UCSD-AML1 (cell line): ENCODE measurements at regions not wholly inside any gene's neighbourhood (a gene's known extent, or its start where the extent isn't known, plus 50 kb on each side); places are given as distances from the start of the nearest gene placed in this dataset.

Source experiments
- DNase-seq: peaks from one replicate; lab custom pipeline; 2025; ENCODE audit not compliant: unreplicated experiment; lab: John Stamatoyannopoulos, UW

DNA sequence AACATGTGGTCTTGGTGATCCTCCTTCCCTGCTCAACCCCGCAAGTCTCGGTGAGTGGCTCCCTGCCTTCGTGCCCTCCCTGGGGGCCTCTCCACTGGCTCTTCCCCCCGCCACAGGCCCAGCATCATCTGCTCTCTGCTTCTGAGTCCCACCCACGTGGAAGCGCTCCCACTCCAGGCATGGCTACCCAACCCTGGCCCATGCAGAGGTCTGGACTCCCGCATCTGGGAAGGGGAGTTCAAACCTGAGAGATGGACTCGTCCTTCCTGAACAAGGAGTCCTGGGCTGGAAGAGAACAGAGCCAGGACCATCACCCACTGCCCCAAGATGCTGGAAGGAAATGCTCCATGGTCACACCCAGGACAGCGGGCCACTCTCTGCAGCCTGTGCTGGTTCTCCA lies 90.8 kb downstream of the DHCR7 start:
- no peak for DNase-seq

DNA sequence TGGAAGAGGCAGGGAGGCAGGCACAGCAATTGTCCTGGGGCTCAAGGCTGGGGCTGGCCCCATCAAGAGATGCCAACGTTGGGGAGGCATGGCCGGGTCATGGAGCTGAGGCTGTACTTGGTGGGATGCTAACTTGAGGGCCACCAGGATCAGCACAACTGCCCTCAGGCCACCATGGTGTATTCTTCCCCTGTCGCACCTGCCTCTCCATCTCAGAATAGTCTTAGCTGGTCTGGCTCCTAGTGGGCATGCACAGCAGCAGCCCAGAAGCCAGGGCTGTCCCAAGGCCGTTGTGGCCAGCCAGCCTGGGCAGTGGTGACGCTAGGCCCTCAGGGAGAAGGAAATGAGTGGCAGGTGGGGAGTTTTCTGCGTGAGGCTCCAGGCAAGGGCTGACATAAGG lies 91.3 kb downstream of the DHCR7 start:
- no peak for DNase-seq

- no peak for DNase-seq
Observed at GRCh38 chr11:71356280-71356876, 91.8 kb downstream of the DHCR7 start.

GRCh38 chr11:71355281-71355680 lies 92.9 kb downstream of the DHCR7 start:
- no peak for DNase-seq

DNA sequence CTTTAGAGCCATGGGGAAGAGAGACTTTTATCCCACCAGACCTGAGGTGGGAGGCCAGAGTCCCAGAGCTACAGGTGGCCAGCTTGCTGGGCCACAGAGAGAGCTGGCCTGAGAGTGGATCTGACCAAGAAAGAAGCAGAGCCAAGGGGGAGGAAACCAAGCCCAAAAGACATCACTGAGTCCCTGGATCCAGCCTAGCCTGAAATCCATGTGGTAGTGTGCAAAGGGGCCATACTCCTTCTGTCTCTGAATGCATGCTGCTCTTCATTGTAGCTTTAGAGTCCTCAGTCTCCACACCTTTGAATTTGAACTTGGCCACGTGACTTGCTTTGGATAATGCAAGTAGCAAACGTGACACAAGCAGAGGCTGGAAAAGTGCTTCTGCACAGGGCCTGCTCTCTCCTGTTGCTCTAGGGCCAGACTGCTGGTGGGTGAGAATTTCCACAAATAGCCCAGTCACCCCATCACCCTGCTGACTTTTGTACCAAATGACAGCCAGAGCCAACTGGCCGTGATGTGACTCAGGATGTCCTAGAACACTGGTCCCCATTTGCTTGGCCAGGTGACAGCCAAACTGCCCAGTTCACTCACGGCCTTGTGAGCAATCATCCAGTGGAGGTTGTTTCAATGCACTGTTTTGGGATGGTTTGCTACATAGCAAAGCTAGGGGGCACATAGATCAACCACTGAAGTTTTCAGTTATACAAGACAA lies 93.6 kb downstream of the DHCR7 start:
- DNase-seq = no peak

DNA sequence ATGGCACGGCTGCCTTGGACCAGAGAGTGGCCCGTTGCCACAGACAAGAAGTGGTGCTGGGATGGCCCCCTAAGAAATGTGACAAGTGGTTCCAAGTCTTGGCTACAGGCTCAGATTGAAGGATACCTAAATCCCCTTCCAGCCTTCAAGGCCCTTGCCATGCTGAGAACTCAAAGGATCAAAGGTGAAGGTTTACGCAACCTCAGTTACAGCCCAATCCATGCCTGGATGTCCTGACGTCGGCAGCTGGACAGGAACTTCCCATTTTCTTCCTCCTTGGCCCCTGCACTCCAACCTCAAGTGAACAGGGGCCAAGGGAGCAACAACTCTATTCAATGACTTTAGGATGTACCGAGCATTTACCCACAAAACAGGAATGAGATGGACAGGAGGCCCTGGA lies 95.4 kb downstream of the DHCR7 start:
- no peak for DNase-seq

DNA sequence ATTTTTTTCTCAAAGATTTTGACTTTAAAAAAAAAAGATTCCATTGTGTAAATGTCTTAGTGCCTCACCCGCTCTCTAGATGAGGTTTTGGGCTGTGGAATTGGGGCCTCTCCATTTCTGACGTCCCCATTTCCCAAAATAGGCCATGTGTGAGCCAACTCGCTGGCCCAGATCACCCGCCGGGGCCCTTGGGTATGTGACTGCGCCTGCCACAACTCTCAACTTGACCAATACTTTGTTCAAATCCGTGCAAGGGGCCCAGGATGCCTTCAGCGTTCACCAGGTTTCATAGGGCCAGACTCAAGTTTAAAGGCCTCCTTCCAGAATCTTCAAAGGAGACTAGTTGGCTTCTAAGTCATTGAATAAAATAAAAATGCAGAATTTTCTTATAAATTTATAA lies 96.0 kb downstream of the DHCR7 start:
- DNase-seq = no peak

DNA sequence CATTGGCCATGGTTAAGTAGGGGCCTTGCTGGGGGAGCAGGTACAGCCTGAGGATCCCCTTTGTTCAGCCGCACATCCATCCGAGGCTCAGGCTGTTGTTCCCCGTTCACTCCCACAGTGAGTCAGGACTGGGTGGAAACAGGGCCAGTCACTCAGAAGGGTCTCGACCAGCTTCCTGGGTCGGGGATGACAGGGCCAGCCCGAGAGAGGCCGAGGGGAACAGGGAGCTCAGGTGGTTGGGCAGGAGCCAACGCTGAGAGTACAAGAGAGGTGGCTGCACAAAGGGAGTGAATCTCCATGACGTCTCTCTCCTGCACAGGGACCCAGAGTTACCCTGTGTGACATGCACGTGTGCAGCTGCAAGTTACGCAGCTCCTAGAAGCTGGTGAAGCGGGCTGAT lies 97.2 kb upstream of the SHANK2 start:
- DNase-seq = no peak

GRCh38 chr11:71343828-71344400 lies 91.5 kb upstream of the SHANK2 start:
- no peak for DNase-seq

DNA sequence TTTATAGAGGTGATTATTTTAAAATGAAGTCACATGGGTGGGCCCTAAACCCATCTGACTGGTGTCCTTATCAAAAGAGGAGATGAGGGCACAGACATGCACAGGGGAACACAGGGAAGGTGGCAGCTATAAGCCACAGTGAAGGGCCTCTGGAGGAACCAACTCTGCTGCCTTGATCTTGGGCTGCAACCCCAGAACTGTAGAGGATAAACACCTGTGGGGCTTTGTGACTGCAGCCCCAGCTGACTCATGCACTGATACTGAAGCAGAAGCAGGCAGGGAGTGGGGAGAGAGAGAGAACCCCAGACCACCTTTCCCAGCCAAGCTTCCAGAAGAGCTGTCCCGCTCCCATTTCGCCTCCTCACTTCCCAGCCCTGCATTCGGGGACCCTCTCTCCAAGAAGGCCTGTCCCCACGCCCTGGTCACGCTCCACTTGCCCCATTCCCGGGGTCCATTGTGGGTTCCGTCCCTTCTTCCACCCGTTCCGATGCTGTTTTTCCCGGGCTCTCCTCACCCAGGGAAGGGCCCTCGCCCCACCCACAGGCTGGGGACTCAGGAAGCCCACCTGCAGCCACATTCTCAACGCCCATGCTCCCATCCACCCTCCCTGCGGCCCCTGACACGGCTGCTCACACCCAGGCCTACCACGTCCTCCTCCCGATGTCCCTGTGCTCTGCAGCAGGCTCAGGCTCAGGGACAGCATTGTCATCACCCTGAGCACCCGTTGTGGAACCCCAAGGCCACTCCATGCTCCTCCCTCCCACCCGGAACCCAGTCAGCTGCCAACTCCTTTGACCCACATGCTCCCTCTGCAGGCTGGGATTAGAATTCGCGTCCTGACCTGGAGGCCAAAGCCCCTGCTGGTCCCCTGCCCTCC lies 90.8 kb upstream of the SHANK2 start:
- DNase-seq = peak; percentile 20

GRCh38 chr11:71342116-71342515 lies 89.7 kb upstream of the SHANK2 start:
- DNase-seq = no peak

DNA sequence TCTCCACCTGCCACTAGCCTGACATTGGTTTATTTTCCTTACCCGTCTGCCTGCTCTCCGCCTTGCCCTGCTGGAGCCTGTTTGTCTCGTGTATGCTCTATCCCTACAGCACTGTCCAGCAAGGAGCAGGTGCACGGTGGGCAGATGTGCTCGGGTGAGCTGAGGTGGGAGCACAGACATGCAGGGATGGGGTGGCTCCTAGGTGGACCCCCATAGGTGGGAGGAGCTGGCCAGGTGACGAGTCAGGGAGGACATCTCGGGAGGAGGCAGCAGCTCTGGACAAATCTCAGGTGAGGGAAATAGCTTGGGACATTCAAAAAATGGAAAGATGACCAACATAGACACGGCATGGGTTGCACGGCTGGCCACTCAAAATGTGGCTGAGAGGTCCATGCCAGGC lies 89.2 kb upstream of the SHANK2 start:
- no peak for DNase-seq

GRCh38 chr11:71341173-71341572 lies 88.8 kb upstream of the SHANK2 start:
- no peak for DNase-seq

DNA sequence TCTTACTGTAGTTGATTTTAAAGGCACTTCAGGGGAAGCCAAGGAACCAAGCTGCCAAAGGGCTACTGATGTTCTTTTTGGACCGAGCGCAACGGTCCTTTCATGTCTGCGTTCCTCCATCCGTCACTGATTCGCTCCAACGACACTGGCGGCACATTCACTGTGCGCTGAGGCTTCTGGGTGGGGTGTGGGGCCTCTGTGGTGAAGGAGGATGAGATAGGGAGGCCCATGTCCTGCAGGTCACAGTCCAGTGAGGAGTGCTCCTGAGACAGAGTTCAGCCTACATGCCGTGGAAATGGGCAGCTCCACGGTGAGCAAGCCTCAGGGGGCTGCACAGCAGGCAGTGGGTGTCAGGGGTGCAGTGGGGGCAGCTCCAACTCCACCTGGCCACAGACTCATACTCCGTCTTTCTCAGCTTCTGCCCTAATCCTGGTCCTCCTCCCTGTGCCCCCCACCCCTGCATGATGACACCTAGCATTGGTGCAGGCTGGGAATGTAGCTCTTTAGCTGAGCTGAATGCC lies 87.8 kb upstream of the SHANK2 start:
- DNase-seq = no peak

- no peak for DNase-seq
Observed at GRCh38 chr11:71339396-71339881, 87.1 kb upstream of the SHANK2 start.

DNA sequence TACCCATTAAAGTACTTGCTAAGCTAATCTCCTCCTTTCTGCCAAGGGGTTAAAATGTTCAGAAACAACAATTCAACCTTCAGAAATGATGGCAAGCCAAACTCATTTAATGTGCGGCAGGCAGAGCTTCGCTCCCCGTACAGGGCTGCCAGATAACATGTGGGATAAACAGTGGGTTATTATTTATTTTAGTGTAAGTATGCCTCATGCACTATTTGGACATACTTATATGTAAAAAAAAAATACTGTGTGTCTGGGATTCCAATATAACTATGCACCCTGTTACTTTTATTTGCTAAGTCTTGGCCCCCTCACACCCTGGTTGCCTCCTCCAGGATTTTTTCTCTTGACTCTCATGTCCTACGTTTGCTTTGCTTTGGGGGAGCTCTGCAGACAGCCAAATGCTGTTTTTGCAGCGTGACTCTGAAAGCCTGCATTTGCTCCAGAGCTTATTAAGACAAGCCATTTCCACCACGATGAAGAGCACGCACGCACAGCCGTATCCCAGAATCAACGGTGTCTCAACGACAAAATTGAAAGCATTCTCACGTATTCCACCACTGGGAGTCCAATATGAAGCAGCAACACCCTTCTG lies 86.5 kb upstream of the SHANK2 start:
- no peak for DNase-seq

- DNase-seq = no peak
Observed at GRCh38 chr11:71336996-71337754, 84.8 kb upstream of the SHANK2 start.

- DNase-seq = no peak
Observed at GRCh38 chr11:71336176-71336995, 84.0 kb upstream of the SHANK2 start.

DNA sequence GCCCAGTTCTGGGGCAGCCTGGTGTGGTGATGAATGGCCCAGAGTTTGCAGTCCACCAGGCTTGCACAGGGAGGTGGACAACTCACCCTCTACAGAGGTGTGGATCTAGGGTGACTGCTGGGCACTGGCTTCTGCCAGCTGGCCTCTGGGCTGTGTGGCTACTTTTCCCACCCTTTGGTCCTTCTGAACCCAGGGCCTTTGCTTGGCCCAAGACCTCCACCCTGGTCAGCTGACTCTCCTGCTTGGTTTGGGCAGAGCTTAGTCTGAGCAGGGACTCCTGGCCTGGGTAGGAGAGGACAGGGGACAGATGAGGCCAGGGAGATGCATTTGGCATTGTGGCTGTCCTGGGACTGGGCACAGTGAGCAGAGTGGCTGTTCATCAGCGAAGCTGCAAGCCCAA lies 83.0 kb upstream of the SHANK2 start:
- no peak for DNase-seq
